Ectodermal cell (in vitro differentiated cells): ENCODE measurements at regions not wholly inside any gene's neighbourhood (a gene's known extent, or its start where the extent isn't known, plus 50 kb on each side); places are given as distances from the start of the nearest gene placed in this dataset.
A peak's percentile ranks its signal among the peaks of the same experiment; 100 is the strongest.

Experiments
- H3K27ac ChIP-seq: 2 replicates; pipeline ENCODE4 v1.7.0; 2013; ENCODE audit warnings: mild to moderate bottlenecking, low read depth, low read length; ENCODE audit not compliant: insufficient read depth, poor library complexity, severe bottlenecking
- H3K27me3 ChIP-seq: 2 replicates; pipeline ENCODE4 v1.7.0; 2013; ENCODE audit warnings: mild to moderate bottlenecking, low read length; ENCODE audit not compliant: insufficient read depth, control insufficient read depth, poor library complexity, severe bottlenecking
- H3K36me3 ChIP-seq: one replicate; pipeline ENCODE4 v1.7.0; 2013; ENCODE audit warnings: low read length; ENCODE audit not compliant: control insufficient read depth, insufficient read depth
- H3K4me1 ChIP-seq: one replicate; pipeline ENCODE4 v1.7.0; 2013; ENCODE audit warnings: low read length; ENCODE audit not compliant: control insufficient read depth, insufficient read depth
- H3K4me3 ChIP-seq: 2 replicates; pipeline ENCODE4 v1.7.0; 2013; ENCODE audit warnings: low read depth, low read length, control low read depth; ENCODE audit not compliant: insufficient read depth
- H3K9me3 ChIP-seq: 2 replicates; pipeline ENCODE4 v1.7.0; 2013; ENCODE audit warnings: mild to moderate bottlenecking, low read length, moderate library complexity; ENCODE audit not compliant: control insufficient read depth
- WGBS, 2 experiments: methylation state at CpG; one replicate each; pipeline ENCODE4 v1.1.7; 2013; ENCODE audit warnings: missing lambda C conversion rate in 2 of 2; 5-methylcytosine and 5-hydroxymethylcytosine counted together

DNA sequence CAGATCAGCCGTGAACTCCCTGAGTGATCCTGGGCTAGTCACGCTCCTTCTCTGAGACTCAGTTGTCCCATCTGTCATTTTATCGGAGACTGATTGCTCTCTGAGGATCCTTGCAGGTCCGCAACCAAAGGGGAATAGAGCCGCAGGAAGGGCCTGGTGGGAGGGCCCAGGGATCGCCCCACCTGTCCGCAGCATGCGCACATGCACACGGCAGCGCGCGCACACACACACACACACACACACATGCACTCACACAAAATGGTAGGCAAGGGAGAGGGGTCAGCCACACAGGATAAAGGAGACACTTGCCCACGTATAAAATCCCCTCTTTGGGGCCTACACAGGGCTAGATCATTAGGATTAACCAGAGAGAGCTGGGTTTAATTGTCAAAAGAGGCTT lies 95.6 kb upstream of the FOXP4 start:
- peaks cover 16% of the 10 kb centered on the region for H3K27me3 ChIP-seq
- H3K27ac ChIP-seq = no peak overlapping the region
- no peak overlapping the region for H3K4me3 ChIP-seq
- 84 to 90% methylated on average over 13 of the region's 13 CpGs for WGBS, 2 experiments
- H3K36me3 ChIP-seq = no peaks in the 10 kb centered on the region
- H3K4me1 ChIP-seq = peaks cover 17% of the 10 kb centered on the region
- no peaks in the 10 kb centered on the region for H3K9me3 ChIP-seq

DNA sequence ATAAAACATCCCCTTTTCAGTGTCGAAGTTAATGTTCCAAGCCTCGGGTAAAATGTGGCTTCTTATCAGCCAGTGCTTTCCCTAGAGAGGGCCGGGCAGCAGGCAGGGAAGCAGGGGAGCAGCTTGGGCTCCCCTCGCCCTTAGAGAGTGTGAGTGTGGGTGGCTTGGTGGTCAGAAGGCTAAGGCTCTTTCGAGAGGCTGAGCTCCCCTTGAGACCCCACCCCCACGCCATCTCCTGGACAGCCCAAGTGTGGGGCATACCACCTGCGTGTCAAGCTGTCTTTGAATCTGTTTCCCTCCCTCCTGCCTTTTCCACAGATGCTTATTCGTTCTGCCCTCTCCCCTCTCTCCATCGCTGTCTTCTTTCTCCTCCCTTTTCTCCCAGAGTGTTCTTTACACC lies 95.1 kb upstream of the FOXP4 start:
- no peaks in the 10 kb centered on the region for H3K9me3 ChIP-seq
- H3K27ac ChIP-seq = no peak overlapping the region
- H3K4me3 ChIP-seq = no peak overlapping the region
- peaks cover 20% of the 10 kb centered on the region for H3K27me3 ChIP-seq
- H3K36me3 ChIP-seq = no peaks in the 10 kb centered on the region
- H3K4me1 ChIP-seq = peaks cover 21% of the 10 kb centered on the region
- 54 to 62% methylated on average over 9 of the region's 9 CpGs for WGBS, 2 experiments

DNA sequence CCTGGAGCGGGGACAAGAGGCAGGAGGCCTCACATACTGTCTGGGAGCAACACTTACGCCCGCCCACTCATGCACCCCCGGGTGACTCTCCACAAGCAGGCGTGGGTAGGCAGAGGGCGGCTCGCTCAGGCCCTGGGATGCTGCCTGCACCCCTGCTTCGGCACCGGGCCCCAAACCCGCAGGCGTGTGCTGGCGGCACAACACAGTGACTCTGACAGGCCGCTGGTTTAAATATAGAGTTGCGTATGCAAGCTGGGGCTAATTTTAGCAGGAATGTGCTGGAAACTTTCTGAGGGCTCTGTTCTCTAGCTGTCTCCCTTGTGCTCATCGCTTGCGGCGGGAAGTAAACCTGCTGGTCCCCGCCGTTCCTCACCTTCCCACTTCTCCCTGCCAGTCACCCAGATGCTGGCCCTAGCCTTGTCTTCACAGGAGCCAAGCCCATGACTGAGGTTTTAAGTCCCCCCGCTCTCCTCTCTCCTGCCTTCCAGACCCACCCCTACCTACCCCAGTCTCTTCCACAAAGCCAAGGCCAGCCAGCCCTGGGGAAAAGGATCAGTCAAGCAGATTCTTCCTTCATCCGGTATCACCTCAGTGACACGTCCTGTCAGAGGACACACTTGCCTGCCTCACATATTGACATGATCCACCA lies 94.5 kb upstream of the FOXP4 start:
- no peaks in the 10 kb centered on the region for H3K9me3 ChIP-seq
- no peaks in the 10 kb centered on the region for H3K36me3 ChIP-seq
- H3K4me3 ChIP-seq = no peak overlapping the region
- H3K4me1 ChIP-seq = peaks cover 27% of the 10 kb centered on the region
- WGBS, 2 experiments = 91 to 92% methylated on average over 22 of the region's 22 CpGs
- H3K27me3 ChIP-seq = peaks cover 22% of the 10 kb centered on the region
- no peak overlapping the region for H3K27ac ChIP-seq

DNA sequence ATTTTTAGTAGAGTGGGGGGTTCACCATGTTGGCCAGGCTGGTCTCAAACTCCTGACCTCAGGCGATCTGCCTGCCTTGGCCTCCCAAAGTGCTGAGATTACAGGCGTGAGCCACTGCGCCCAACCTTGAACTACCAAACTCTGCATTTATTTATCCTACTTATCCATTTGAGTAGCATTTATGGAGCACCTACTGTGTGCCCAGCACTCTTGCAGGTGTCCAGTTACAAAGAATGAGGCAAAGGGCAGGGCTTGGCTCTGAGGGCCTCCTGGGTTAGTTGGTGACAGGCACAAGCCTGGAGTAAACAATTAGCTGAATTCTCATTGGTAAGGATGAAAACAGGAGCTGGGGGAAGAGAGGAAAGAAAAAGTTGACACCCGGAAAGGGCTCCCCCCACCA lies 93.4 kb upstream of the FOXP4 start:
- 73 to 75% methylated on average over 4 of the region's 4 CpGs for WGBS, 2 experiments

DNA sequence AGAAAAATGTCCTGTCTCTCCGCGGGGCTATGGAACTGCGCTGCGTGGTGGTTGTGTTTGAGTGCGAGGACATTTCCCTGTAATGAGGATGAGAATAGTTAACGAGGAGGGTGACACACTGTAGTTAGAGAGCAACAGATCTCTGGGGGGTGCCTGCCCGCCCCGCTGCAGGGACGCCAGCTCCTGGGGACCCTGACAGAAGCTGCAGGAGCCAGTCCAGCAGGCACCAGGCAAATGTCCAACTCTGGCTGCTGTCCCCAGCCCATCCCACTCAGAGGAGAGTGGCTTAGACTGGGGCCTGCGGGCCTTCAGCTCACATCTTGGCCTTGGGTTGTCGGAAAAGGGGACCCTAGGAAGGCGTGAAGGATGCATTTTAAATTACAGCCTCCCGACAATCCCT lies 92.9 kb upstream of the FOXP4 start:
- no peak overlapping the region for H3K4me3 ChIP-seq
- peaks cover 28% of the 10 kb centered on the region for H3K27me3 ChIP-seq
- peaks cover 33% of the 10 kb centered on the region for H3K4me1 ChIP-seq
- 85 to 87% methylated on average over 13 of the region's 13 CpGs for WGBS, 2 experiments
- H3K9me3 ChIP-seq = no peaks in the 10 kb centered on the region
- H3K27ac ChIP-seq = no peak overlapping the region
- H3K36me3 ChIP-seq = no peaks in the 10 kb centered on the region

More for the DNA sequence above, 93.4 kb upstream of the FOXP4 start:
- Histone ChIP-seq H3K36me3 (no peaks in the 10 kb centered on the region), H3K4me1 (peaks cover 33% of the 10 kb centered on the region), H3K4me3 (no peak overlapping the region), H3K27ac (no peak overlapping the region), H3K9me3 (no peaks in the 10 kb centered on the region), H3K27me3 (peaks cover 25% of the 10 kb centered on the region)

DNA sequence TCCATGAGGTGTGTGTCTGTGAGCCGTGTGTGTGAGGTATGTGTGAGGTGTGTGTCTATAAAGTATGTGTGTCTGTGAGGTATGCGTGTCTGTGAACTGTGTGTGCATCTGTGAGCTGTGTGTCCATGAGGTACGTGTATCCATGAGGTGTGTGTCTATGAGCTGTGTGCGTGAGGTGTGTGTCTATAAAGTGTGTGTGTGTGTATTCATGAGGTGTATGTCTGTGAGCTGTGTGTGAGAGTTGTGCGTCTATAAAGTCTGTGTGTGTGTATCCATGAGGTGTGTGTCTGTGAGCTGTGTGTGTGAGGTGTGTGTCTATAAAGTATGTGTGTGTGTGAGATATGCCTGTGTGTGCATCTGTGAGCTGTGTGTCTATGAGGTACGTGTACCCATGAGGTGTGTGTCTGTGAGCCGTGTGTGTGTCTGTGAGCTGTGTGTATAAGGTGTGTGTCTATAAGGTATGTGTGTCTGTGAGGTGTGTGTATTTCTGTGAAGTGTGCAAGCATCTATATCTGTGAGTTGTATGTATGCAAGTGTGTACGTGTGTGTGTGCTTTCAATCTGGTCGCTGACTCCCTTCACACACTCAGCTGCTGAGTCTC lies 91.9 kb upstream of the FOXP4 start:
- Histone ChIP-seq H3K4me3 (no peak overlapping the region), H3K27me3 (peaks cover 28% of the 10 kb centered on the region), H3K27ac (no peak overlapping the region), H3K36me3 (no peaks in the 10 kb centered on the region), H3K4me1 (peaks cover 33% of the 10 kb centered on the region), H3K9me3 (no peaks in the 10 kb centered on the region)
- 93 to 94% methylated on average over 9 of the region's 9 CpGs for WGBS, 2 experiments

DNA sequence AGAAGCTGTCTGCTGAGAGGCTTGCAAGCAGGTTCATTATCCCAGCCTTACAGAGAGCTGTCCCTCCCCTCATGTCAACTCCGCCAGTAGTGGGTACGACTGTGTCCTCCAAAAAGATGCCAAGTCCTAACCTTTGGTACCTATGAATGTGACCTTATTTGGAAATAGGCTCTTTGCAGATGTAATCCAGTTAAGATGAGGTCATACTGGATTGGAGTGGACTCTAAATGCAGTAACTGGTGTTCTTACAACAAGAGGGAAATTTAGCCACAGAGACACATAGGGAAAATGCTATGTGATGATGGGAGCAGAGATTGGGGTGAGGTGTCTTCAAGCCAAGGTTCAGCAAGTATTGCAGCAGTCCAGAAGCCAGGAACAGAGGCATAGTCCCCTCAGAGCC lies 90.8 kb upstream of the FOXP4 start:
- Histone ChIP-seq H3K4me1 (peaks cover 33% of the 10 kb centered on the region), H3K27me3 (peaks cover 28% of the 10 kb centered on the region), H3K36me3 (no peaks in the 10 kb centered on the region), H3K9me3 (no peaks in the 10 kb centered on the region), H3K4me3 (no peak overlapping the region), H3K27ac (no peak overlapping the region)
- 89 to 94% methylated on average over 2 of the region's 2 CpGs for WGBS, 2 experiments

DNA sequence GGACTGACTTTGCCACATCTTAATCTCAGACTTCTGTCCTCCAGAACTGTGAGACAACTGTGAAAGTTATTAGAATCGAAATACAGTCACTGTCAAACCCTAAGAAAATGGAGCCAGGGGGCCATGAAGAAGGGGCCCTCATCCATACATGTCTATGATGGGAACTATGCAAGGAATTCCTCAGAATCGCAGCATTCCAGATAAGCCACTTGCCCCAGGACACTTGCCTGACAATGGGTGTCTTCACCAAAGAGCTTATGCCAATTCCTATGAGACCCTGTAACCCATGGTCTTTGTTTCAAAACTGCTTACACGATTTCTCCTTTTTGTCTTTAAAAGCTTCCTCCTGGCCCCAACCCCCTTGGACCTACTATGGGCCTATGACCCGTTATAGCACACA lies 90.4 kb upstream of the FOXP4 start:
- Histone ChIP-seq H3K36me3 (no peaks in the 10 kb centered on the region), H3K27ac (no peak overlapping the region), H3K4me3 (no peak overlapping the region), H3K4me1 (peaks cover 30% of the 10 kb centered on the region), H3K9me3 (no peaks in the 10 kb centered on the region), H3K27me3 (peaks cover 24% of the 10 kb centered on the region)
- WGBS, 2 experiments = 47 to 51% methylated on average over 4 of the region's 4 CpGs

DNA sequence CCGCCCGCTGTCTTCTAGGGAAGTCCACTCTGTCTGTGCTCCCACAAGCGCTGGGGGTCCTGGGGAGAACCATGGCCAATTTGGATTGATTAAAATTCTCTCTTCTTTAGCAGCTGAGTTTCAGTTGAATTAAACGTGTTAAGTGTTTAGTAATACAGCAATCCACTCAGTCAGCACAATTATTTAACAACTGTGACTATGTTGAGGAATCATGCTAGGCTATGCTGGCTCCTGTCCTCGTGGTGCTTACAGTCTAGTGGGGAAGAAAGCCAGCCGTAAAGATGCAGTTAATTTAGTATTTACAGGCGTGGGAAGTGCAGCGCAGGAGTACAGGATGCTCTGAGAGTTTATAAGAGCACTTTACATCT lies 88.9 kb upstream of the FOXP4 start:
- Histone ChIP-seq H3K27ac (peak overlapping the region; percentile 28), H3K4me1 (peaks cover 24% of the 10 kb centered on the region), H3K4me3 (no peak overlapping the region), H3K9me3 (no peaks in the 10 kb centered on the region), H3K36me3 (no peaks in the 10 kb centered on the region), H3K27me3 (peaks cover 35% of the 10 kb centered on the region)
- 88 to 91% methylated on average over 7 to 8 of the region's 8 CpGs for WGBS, 2 experiments

DNA sequence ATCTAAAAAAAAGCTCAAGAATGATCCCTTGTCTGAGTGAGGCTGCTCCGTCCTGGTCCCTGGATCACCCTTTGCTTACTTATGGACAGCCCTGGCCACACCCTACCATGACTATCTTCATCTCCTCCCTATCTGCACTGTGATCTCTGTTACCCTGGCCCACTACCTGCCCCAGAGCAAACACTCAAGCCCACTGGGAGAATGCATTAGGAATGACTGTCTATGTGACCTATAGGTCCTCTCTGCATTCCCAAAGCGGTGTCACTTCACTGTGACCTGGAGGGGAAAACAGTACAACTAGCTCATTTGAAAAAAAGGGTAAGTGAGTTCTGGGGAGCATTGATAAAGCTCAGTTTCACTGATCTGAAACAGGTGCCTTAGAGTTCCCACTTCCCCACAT lies 86.4 kb upstream of the FOXP4 start:
- Histone ChIP-seq H3K27me3 (peaks cover 46% of the 10 kb centered on the region), H3K27ac (no peak overlapping the region), H3K4me1 (peaks cover 18% of the 10 kb centered on the region), H3K9me3 (no peaks in the 10 kb centered on the region), H3K36me3 (no peaks in the 10 kb centered on the region), H3K4me3 (no peak overlapping the region)
- WGBS, 2 experiments = 90 to 92% methylated on average over 2 of the region's 2 CpGs
